ENCODE measurements at regions not wholly inside any gene's neighbourhood (a gene's known extent, or its start where the extent isn't known, plus 50 kb on each side); places are given as distances from the start of the nearest gene placed in this dataset.

DNA sequence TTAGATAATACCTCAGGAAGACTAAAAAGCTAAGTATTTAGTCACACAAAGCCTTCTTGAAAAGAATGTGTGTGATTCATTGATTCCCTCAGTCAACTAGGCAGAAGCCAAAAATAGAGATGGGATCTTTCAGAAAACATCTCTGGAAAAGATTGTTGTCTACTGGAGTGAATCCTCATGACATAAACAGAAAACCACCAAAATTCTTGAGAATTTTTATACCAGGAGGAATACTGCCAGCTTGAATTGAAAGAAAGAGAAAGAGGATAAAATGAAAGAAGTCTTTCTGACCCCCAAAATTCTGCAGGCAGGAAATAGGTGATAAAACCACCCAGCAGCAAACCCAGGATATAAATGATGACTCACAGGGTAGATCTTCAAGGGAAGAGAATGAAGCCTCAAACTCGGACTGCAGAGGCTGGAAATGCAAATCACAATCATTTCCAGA is 363.1 kb upstream of the PLSCR5 start:
- DNase-seq (ENCODE audit: low read depth): no peak

DNA sequence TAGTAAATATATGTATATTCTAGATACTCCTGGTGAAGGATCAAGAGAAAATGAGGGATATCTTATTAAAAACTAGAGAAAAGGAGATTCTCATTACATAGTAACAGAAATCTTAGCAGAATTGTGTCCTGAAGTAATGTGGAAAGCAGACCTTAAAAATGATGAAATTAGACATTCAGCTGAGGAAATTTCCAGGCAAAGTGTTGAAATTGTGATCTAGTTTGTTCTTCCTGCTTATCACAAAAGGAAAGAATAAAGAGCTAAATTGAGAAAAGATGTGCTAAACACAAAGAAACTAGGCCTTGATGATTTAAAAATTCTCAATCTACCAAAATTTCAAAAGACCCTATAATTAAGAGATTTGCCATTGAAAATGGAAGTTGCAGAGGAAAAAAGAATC is 362.6 kb upstream of the PLSCR5 start:
- DNase-seq (ENCODE audit: low read depth): no peak
- H3K4me3 ChIP-seq (ENCODE audit: low read depth, low read length): no peak overlapping the region
- TF ChIP-seq MAX (IDR thresholded peaks at IDR 0.05; ENCODE audit: low read depth, low read length) (no peak), POLR2A (IDR thresholded peaks at IDR 0.05; ENCODE audit: extremely low read depth, insufficient read length) (no peak), MYC (IDR thresholded peaks at IDR 0.05; ENCODE audit: low read depth, low read length) (no peak)
- TF ChIP-seq, protein P1, sequence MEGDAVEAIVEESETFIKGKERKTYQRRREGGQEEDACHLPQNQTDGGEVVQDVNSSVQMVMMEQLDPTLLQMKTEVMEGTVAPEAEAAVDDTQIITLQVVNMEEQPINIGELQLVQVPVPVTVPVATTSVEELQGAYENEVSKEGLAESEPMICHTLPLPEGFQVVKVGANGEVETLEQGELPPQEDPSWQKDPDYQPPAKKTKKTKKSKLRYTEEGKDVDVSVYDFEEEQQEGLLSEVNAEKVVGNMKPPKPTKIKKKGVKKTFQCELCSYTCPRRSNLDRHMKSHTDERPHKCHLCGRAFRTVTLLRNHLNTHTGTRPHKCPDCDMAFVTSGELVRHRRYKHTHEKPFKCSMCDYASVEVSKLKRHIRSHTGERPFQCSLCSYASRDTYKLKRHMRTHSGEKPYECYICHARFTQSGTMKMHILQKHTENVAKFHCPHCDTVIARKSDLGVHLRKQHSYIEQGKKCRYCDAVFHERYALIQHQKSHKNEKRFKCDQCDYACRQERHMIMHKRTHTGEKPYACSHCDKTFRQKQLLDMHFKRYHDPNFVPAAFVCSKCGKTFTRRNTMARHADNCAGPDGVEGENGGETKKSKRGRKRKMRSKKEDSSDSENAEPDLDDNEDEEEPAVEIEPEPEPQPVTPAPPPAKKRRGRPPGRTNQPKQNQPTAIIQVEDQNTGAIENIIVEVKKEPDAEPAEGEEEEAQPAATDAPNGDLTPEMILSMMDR (IDR thresholded peaks at IDR 0.05; ENCODE audit: low read depth, low read length): no peak

More for the DNA sequence above, 363.1 kb upstream of the PLSCR5 start:
- no peak overlapping the region for H3K4me3 ChIP-seq (ENCODE audit: low read depth, low read length)
- no peak for TF ChIP-seq POLR2A (IDR thresholded peaks at IDR 0.05; ENCODE audit: extremely low read depth, insufficient read length)
- TF ChIP-seq, protein P1 (IDR thresholded peaks at IDR 0.05; ENCODE audit: low read depth, low read length): no peak
- TF ChIP-seq MAX (IDR thresholded peaks at IDR 0.05; ENCODE audit: low read depth, low read length): no peak
- no peak for TF ChIP-seq MYC (IDR thresholded peaks at IDR 0.05; ENCODE audit: low read depth, low read length)

DNA sequence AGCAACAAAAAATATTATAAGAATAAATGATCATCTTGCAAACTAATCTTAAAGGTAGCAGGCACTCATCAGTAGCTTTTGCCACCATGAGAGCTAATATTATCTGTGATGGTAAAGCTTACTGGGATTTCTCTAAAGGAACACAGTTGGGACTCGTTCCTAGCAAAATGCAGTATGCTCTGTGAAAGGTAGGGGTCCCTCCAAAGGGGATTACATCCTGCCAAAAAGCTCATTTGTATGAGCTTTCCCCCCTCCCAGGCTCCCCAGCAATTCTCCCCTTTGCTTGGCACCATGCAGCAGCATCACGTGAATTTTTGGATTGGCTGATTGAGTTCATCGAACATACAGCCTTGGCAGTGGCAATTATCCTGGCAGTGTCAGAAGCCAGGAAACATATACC is 361.0 kb upstream of the PLSCR5 start:
- no peak overlapping the region for H3K4me3 ChIP-seq (ENCODE audit: low read depth, low read length)
- no peak for DNase-seq (ENCODE audit: low read depth)
- TF ChIP-seq, protein P1 (IDR thresholded peaks at IDR 0.05; ENCODE audit: low read depth, low read length): no peak
- TF ChIP-seq MYC (IDR thresholded peaks at IDR 0.05; ENCODE audit: low read depth, low read length) (no peak), MAX (IDR thresholded peaks at IDR 0.05; ENCODE audit: low read depth, low read length) (no peak), POLR2A (IDR thresholded peaks at IDR 0.05; ENCODE audit: extremely low read depth, insufficient read length) (no peak)

DNA sequence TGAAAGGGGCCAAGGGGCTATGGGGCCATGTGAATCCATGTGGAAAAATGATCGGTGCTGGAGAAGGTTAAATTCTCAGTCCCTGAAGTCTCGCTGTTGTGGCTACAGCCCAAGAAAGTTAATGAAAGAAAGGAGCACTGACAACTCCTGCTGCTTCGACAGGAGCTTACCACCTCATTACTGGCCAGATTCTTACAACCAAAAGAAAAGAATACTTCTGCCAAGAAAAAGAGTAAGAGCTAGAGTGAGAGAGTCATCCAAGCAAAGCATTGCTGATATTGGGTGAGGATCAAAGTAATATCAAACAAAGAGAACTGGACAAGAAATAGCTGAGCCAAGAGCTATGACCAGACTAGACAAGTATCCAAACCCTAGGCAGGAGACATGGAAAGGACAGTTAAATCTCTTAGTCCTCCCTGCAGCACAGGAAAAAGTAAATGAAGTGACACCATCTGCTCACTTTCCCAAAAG is 348.4 kb upstream of the PLSCR5 start:
- no peak for DNase-seq (ENCODE audit: low read depth)
- H3K4me3 ChIP-seq (ENCODE audit: low read depth, low read length): no peak overlapping the region
- TF ChIP-seq POLR2A (IDR thresholded peaks at IDR 0.05; ENCODE audit: extremely low read depth, insufficient read length): no peak
- no peak for TF ChIP-seq MAX (IDR thresholded peaks at IDR 0.05; ENCODE audit: low read depth, low read length)
- TF ChIP-seq, protein P1 (IDR thresholded peaks at IDR 0.05; ENCODE audit: low read depth, low read length): no peak
- TF ChIP-seq MYC (IDR thresholded peaks at IDR 0.05; ENCODE audit: low read depth, low read length): no peak

GRCh38 chr3:146948985-146949384 is 343.8 kb upstream of the PLSCR5 start:
- H3K4me3 ChIP-seq (ENCODE audit: low read depth, low read length): no peak overlapping the region
- TF ChIP-seq, protein P1 (IDR thresholded peaks at IDR 0.05; ENCODE audit: low read depth, low read length): no peak
- TF ChIP-seq MAX (IDR thresholded peaks at IDR 0.05; ENCODE audit: low read depth, low read length) (no peak), POLR2A (IDR thresholded peaks at IDR 0.05; ENCODE audit: extremely low read depth, insufficient read length) (no peak), MYC (IDR thresholded peaks at IDR 0.05; ENCODE audit: low read depth, low read length) (no peak)
- no peak for DNase-seq (ENCODE audit: low read depth)
